H1 (cell line): ENCODE measurements at regions not wholly inside any gene's neighbourhood (a gene's known extent, or its start where the extent isn't known, plus 50 kb on each side); places are given as distances from the start of the nearest gene placed in this dataset.

Experiments
- TF ChIP-seq, protein P1 (sequence below): fragments of 300-600 bp; sonication (generic); IDR thresholded peaks from 2 replicates; pipeline ENCODE4 v1.7.1; 2012; ENCODE audit warnings: low read length, moderate library complexity, mild to moderate bottlenecking, inconsistent platforms; ENCODE audit not compliant: insufficient replicate concordance

DNA sequence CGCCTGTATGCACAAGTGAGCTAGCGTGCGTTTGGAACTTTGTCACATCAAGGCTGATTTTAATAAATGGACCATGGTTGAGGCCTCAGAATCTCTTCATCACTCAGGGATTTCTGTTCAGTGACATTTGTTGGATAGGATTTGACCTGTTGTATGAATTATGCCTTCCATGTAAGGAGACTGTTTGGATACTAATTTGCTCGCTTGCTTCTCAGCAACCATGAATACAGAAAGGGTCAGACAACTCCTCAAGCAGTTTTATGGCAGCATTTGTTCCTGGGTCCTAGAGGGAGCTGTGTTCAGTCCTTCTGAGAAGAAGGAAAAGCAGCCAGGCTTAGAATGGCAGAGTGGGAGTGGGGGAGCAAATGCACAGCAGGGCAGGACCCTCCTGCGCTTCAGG lies 269.7 kb upstream of the LCORL start (continued):
- TF ChIP-seq, protein P1, sequence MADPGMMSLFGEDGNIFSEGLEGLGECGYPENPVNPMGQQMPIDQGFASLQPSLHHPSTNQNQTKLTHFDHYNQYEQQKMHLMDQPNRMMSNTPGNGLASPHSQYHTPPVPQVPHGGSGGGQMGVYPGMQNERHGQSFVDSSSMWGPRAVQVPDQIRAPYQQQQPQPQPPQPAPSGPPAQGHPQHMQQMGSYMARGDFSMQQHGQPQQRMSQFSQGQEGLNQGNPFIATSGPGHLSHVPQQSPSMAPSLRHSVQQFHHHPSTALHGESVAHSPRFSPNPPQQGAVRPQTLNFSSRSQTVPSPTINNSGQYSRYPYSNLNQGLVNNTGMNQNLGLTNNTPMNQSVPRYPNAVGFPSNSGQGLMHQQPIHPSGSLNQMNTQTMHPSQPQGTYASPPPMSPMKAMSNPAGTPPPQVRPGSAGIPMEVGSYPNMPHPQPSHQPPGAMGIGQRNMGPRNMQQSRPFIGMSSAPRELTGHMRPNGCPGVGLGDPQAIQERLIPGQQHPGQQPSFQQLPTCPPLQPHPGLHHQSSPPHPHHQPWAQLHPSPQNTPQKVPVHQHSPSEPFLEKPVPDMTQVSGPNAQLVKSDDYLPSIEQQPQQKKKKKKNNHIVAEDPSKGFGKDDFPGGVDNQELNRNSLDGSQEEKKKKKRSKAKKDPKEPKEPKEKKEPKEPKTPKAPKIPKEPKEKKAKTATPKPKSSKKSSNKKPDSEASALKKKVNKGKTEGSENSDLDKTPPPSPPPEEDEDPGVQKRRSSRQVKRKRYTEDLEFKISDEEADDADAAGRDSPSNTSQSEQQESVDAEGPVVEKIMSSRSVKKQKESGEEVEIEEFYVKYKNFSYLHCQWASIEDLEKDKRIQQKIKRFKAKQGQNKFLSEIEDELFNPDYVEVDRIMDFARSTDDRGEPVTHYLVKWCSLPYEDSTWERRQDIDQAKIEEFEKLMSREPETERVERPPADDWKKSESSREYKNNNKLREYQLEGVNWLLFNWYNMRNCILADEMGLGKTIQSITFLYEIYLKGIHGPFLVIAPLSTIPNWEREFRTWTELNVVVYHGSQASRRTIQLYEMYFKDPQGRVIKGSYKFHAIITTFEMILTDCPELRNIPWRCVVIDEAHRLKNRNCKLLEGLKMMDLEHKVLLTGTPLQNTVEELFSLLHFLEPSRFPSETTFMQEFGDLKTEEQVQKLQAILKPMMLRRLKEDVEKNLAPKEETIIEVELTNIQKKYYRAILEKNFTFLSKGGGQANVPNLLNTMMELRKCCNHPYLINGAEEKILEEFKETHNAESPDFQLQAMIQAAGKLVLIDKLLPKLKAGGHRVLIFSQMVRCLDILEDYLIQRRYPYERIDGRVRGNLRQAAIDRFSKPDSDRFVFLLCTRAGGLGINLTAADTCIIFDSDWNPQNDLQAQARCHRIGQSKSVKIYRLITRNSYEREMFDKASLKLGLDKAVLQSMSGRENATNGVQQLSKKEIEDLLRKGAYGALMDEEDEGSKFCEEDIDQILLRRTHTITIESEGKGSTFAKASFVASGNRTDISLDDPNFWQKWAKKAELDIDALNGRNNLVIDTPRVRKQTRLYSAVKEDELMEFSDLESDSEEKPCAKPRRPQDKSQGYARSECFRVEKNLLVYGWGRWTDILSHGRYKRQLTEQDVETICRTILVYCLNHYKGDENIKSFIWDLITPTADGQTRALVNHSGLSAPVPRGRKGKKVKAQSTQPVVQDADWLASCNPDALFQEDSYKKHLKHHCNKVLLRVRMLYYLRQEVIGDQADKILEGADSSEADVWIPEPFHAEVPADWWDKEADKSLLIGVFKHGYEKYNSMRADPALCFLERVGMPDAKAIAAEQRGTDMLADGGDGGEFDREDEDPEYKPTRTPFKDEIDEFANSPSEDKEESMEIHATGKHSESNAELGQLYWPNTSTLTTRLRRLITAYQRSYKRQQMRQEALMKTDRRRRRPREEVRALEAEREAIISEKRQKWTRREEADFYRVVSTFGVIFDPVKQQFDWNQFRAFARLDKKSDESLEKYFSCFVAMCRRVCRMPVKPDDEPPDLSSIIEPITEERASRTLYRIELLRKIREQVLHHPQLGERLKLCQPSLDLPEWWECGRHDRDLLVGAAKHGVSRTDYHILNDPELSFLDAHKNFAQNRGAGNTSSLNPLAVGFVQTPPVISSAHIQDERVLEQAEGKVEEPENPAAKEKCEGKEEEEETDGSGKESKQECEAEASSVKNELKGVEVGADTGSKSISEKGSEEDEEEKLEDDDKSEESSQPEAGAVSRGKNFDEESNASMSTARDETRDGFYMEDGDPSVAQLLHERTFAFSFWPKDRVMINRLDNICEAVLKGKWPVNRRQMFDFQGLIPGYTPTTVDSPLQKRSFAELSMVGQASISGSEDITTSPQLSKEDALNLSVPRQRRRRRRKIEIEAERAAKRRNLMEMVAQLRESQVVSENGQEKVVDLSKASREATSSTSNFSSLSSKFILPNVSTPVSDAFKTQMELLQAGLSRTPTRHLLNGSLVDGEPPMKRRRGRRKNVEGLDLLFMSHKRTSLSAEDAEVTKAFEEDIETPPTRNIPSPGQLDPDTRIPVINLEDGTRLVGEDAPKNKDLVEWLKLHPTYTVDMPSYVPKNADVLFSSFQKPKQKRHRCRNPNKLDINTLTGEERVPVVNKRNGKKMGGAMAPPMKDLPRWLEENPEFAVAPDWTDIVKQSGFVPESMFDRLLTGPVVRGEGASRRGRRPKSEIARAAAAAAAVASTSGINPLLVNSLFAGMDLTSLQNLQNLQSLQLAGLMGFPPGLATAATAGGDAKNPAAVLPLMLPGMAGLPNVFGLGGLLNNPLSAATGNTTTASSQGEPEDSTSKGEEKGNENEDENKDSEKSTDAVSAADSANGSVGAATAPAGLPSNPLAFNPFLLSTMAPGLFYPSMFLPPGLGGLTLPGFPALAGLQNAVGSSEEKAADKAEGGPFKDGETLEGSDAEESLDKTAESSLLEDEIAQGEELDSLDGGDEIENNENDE, result no peak
